SK-N-SH (cell line): ENCODE measurements at regions not wholly inside any gene's neighbourhood (a gene's known extent, or its start where the extent isn't known, plus 50 kb on each side); places are given as distances from the start of the nearest gene placed in this dataset.

Source experiments
- CTCF ChIA-PET: fragments of 300-600, 350-600 bp; formaldehyde crosslinking; extraction: SDS; loops from one replicate; lab custom pipeline; 2021; lab: Yijun Ruan, JAX
- POLR2A ChIA-PET: fragments of 350-600 bp; sonication (Branson Sonifier 250); formaldehyde crosslinking; extraction: SDS; loops from one replicate; lab custom pipeline; 2020; ENCODE audit warnings: antibody characterized with exemption, inconsistent platforms; lab: Yijun Ruan, JAX
- DNase-seq: peaks from one replicate; pipeline ENCODE4 v3.0.0; 2012
- H2AFZ ChIP-seq: fragments of 200-600 bp; sonication (generic); 2 replicates; pipeline ENCODE4 v1.8.1; 2016; ENCODE audit warnings: antibody characterized with exemption, mild to moderate bottlenecking, low read depth
- H3F3A ChIP-seq: fragments of 200-600 bp; sonication (generic); replicated peaks from 2 replicates; pipeline ENCODE3; 2016; ENCODE audit warnings: antibody characterized with exemption, mild to moderate bottlenecking; ENCODE audit not compliant: insufficient read depth
- H3K27ac ChIP-seq, 2 experiments: fragments of 200-500 bp in 1 of 2; fragments of 200-600 bp in 1 of 2; sonication (Bioruptor generic) in 1 of 2; sonication (generic), shearing (Covaris generic) in 1 of 2; 2 replicates each; pipeline versions ENCODE4 v1.5.1 to v1.6.1; 2014 to 2016; ENCODE audit warnings: low read depth in 2 of 2, inconsistent platforms in 1 of 2, low read length in 1 of 2, mild to moderate bottlenecking in 1 of 2, mixed read lengths in 1 of 2
- H3K27me3 ChIP-seq: fragments of 200-600 bp; sonication (generic), shearing (Covaris generic); 2 replicates; pipeline ENCODE4 v1.6.1; 2016; ENCODE audit warnings: mixed run types; ENCODE audit not compliant: insufficient read depth
- H3K36me3 ChIP-seq, 2 experiments: fragments of 200-500 bp in 1 of 2; fragments of 200-600 bp in 1 of 2; sonication (Bioruptor generic) in 1 of 2; sonication (generic) in 1 of 2; replicated peaks in 1 of 2; 2 replicates each; pipeline versions ENCODE3 to v1.5.1; 2014 to 2016; ENCODE audit warnings: low read length in 1 of 2, mild to moderate bottlenecking in 1 of 2; ENCODE audit not compliant: insufficient read depth in 2 of 2, control insufficient read depth in 1 of 2
- H3K4me1 ChIP-seq, 2 experiments: fragments of 200-500 bp in 1 of 2; fragments of 200-600 bp in 1 of 2; sonication (Bioruptor generic) in 1 of 2; sonication (generic), shearing (Covaris generic) in 1 of 2; 2 replicates each; pipeline versions ENCODE4 v1.5.1 to v1.6.1; 2014 to 2016; ENCODE audit warnings: low read depth in 1 of 2, low read length in 1 of 2, mixed run types in 1 of 2; ENCODE audit not compliant: insufficient read depth in 2 of 2, control insufficient read depth in 1 of 2
- H3K4me2 ChIP-seq: fragments of 200-600 bp; sonication (generic), shearing (Covaris generic); 2 replicates; pipeline ENCODE4 v1.6.1; 2017; ENCODE audit warnings: mixed run types
- H3K4me3 ChIP-seq, 2 experiments: fragments of 200-500 bp in 1 of 2; fragments of 200-600 bp in 1 of 2; sonication (Bioruptor generic) in 1 of 2; sonication (generic), shearing (Covaris generic) in 1 of 2; 2 replicates each; pipeline versions ENCODE4 v1.5.1 to v1.8.1; 2014 to 2016; ENCODE audit warnings: low read depth in 2 of 2, inconsistent platforms in 1 of 2, low read length in 1 of 2, mild to moderate bottlenecking in 1 of 2, mixed read lengths in 1 of 2, moderate library complexity in 1 of 2
- H3K79me2 ChIP-seq: fragments of 200-600 bp; sonication (generic); 2 replicates; pipeline ENCODE4 v1.8.1; 2017; ENCODE audit warnings: mild to moderate bottlenecking; ENCODE audit not compliant: insufficient read depth
- H3K9ac ChIP-seq: fragments of 200-600 bp; sonication (generic); 2 replicates; pipeline ENCODE4 v1.6.1; 2017; ENCODE audit warnings: mixed run types
- H3K9me2 ChIP-seq: fragments of 200-600 bp; sonication (generic); 2 replicates; pipeline ENCODE4 v1.6.1; 2017; ENCODE audit warnings: mixed run types
- H3K9me3 ChIP-seq: fragments of 200-600 bp; sonication (generic); 2 replicates; pipeline ENCODE4 v1.6.1; 2017; ENCODE audit warnings: mixed run types, mild to moderate bottlenecking, moderate library complexity
- H4K20me1 ChIP-seq: fragments of 200-600 bp; sonication (generic); 2 replicates; pipeline ENCODE4 v1.6.1; 2017; ENCODE audit warnings: mild to moderate bottlenecking, mixed run types; ENCODE audit not compliant: insufficient read depth
- CHD2 ChIP-seq: fragments of 150-350 bp; IDR thresholded peaks from 2 replicates; pipeline ENCODE4 v1.6.1; 2018; ENCODE audit warnings: low read length; ENCODE audit not compliant: partially characterized antibody
- FOXJ3 ChIP-seq: sonication (generic); formaldehyde crosslinking; IDR thresholded peaks from 2 replicates; pipeline ENCODE4 v1.5.1; 2020; ENCODE audit warnings: mild to moderate bottlenecking, missing genetic modification reagents
- FOXM1 ChIP-seq: IDR thresholded peaks from 2 replicates; pipeline ENCODE4 v1.4.0; 2012; ENCODE audit warnings: low read depth, mild to moderate bottlenecking
- GATA2 ChIP-seq: sonication (generic); formaldehyde crosslinking; IDR thresholded peaks from 2 replicates; pipeline ENCODE4 v1.5.0; 2020; ENCODE audit warnings: mild to moderate bottlenecking, missing genetic modification reagents
- IRF3 ChIP-seq: fragments of 150-350 bp; IDR thresholded peaks from 2 replicates; pipeline ENCODE4 v1.6.1; 2016; ENCODE audit warnings: mild to moderate bottlenecking, low read depth, low read length
- MXI1 ChIP-seq: IDR thresholded peaks from 2 replicates; pipeline ENCODE4 v1.6.1; 2012; ENCODE audit warnings: mild to moderate bottlenecking, low read depth, low read length, improper control_type of control experiment
- NFIC ChIP-seq: IDR thresholded peaks from 2 replicates; pipeline ENCODE4 v1.4.0; 2012; ENCODE audit warnings: borderline replicate concordance
- NRF1 ChIP-seq: IDR thresholded peaks from 2 replicates; pipeline ENCODE4 v1.6.1; 2012; ENCODE audit warnings: low read depth, mild to moderate bottlenecking, low read length
- RCOR1 ChIP-seq: fragments of 150-350 bp; IDR thresholded peaks from 2 replicates; pipeline ENCODE4 v1.6.1; 2017; ENCODE audit warnings: antibody characterized with exemption, low read length
- TAF1 ChIP-seq: IDR thresholded peaks from 2 replicates; pipeline ENCODE4 v1.6.1; 2012; ENCODE audit warnings: low read depth, mild to moderate bottlenecking, low read length, moderate library complexity, borderline replicate concordance
- TEAD4 ChIP-seq: IDR thresholded peaks from 2 replicates; pipeline ENCODE4 v1.4.0; 2012; ENCODE audit warnings: mild to moderate bottlenecking, borderline replicate concordance; ENCODE audit not compliant: insufficient read depth
- YY1 ChIP-seq: IDR thresholded peaks from 2 replicates; pipeline ENCODE4 v1.4.0; 2012; ENCODE audit warnings: low read depth, mild to moderate bottlenecking
- WGBS: methylation state at CpG from one replicate; pipeline ENCODE4 v1.1.6; 2017; ENCODE audit warnings: low lambda C conversion rate; 5-methylcytosine and 5-hydroxymethylcytosine counted together
- TF ChIP-seq, protein P1 (sequence below): fragments of 200-600 bp; sonication (generic); IDR thresholded peaks from 2 replicates; pipeline ENCODE4 v1.6.1; 2017; ENCODE audit warnings: antibody characterized with exemption, mild to moderate bottlenecking, moderate library complexity
- TF ChIP-seq, protein P2 (sequence below): IDR thresholded peaks from 2 replicates; pipeline ENCODE4; 2012
- TF ChIP-seq, protein P3 (sequence below): IDR thresholded peaks from 2 replicates; pipeline ENCODE4 v1.6.1; 2012; ENCODE audit warnings: mild to moderate bottlenecking, low read depth, low read length, moderate library complexity

GRCh38 chr4:140293979-140294378 is 79.5 kb upstream of the SCOC start:
- Histone ChIP-seq H3K79me2 (no peaks in the 10 kb centered on the region), H3K4me2 (no peak overlapping the region), H3K27me3 (no peaks in the 10 kb centered on the region), H3K9ac (no peak overlapping the region), H2AFZ (no peak overlapping the region), H3K4me1 (peaks cover 6 to 11% of the 10 kb centered on the region in 2 experiments), H4K20me1 (no peaks in the 10 kb centered on the region), H3K9me3 (no peaks in the 10 kb centered on the region), H3K9me2 (no peaks in the 10 kb centered on the region), H3K36me3 (no peaks in the 10 kb centered on the region), H3F3A (no peaks in the 10 kb centered on the region), H3K4me3 (no peak overlapping the region), H3K27ac (no peak overlapping the region)
- CTCF ChIA-PET, result no interaction called here
- no peak for TF ChIP-seq MXI1
- no peak for TF ChIP-seq CHD2
- TF ChIP-seq TEAD4, result no peak
- no peak for TF ChIP-seq RCOR1
- no peak for TF ChIP-seq YY1
- no peak for TF ChIP-seq GATA2 (CRISPR knock-in tag)
- TF ChIP-seq FOXJ3 (CRISPR knock-in tag), result no peak
- TF ChIP-seq IRF3, result no peak
- TF ChIP-seq, protein P1, sequence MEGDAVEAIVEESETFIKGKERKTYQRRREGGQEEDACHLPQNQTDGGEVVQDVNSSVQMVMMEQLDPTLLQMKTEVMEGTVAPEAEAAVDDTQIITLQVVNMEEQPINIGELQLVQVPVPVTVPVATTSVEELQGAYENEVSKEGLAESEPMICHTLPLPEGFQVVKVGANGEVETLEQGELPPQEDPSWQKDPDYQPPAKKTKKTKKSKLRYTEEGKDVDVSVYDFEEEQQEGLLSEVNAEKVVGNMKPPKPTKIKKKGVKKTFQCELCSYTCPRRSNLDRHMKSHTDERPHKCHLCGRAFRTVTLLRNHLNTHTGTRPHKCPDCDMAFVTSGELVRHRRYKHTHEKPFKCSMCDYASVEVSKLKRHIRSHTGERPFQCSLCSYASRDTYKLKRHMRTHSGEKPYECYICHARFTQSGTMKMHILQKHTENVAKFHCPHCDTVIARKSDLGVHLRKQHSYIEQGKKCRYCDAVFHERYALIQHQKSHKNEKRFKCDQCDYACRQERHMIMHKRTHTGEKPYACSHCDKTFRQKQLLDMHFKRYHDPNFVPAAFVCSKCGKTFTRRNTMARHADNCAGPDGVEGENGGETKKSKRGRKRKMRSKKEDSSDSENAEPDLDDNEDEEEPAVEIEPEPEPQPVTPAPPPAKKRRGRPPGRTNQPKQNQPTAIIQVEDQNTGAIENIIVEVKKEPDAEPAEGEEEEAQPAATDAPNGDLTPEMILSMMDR, result no peak
- TF ChIP-seq NFIC, result no peak
- no peak for TF ChIP-seq NRF1
- TF ChIP-seq, protein P2, sequence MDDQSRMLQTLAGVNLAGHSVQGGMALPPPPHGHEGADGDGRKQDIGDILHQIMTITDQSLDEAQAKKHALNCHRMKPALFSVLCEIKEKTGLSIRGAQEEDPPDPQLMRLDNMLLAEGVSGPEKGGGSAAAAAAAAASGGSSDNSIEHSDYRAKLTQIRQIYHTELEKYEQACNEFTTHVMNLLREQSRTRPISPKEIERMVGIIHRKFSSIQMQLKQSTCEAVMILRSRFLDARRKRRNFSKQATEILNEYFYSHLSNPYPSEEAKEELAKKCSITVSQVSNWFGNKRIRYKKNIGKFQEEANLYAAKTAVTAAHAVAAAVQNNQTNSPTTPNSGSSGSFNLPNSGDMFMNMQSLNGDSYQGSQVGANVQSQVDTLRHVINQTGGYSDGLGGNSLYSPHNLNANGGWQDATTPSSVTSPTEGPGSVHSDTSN, result no peak
- TF ChIP-seq, protein P3, sequence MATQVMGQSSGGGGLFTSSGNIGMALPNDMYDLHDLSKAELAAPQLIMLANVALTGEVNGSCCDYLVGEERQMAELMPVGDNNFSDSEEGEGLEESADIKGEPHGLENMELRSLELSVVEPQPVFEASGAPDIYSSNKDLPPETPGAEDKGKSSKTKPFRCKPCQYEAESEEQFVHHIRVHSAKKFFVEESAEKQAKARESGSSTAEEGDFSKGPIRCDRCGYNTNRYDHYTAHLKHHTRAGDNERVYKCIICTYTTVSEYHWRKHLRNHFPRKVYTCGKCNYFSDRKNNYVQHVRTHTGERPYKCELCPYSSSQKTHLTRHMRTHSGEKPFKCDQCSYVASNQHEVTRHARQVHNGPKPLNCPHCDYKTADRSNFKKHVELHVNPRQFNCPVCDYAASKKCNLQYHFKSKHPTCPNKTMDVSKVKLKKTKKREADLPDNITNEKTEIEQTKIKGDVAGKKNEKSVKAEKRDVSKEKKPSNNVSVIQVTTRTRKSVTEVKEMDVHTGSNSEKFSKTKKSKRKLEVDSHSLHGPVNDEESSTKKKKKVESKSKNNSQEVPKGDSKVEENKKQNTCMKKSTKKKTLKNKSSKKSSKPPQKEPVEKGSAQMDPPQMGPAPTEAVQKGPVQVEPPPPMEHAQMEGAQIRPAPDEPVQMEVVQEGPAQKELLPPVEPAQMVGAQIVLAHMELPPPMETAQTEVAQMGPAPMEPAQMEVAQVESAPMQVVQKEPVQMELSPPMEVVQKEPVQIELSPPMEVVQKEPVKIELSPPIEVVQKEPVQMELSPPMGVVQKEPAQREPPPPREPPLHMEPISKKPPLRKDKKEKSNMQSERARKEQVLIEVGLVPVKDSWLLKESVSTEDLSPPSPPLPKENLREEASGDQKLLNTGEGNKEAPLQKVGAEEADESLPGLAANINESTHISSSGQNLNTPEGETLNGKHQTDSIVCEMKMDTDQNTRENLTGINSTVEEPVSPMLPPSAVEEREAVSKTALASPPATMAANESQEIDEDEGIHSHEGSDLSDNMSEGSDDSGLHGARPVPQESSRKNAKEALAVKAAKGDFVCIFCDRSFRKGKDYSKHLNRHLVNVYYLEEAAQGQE, result no peak
- TF ChIP-seq FOXM1, result no peak
- no peak for TF ChIP-seq TAF1
- POLR2A ChIA-PET, result no interaction called here
- no peak for DNase-seq
- WGBS, result 94% methylated on average over 2 of the region's 2 CpGs
